Uterus (tissue), 3 donors: ENCODE measurements at regions not wholly inside any gene's neighbourhood (a gene's known extent, or its start where the extent isn't known, plus 50 kb on each side); places are given as distances from the start of the nearest gene placed in this dataset.

Experiments
- DNase-seq, 2 donors: peaks; one replicate each; pipeline ENCODE4 v3.0.0-alpha.2; 2019 to 2020
- H3K27ac ChIP-seq, 2 donors: fragments of 200-600 bp; sonication (generic); 1 replicate in 1 of 2; 2 replicates in 1 of 2; pipeline ENCODE4 v1.5.1; 2016 to 2018
- H3K27me3 ChIP-seq, 2 donors: fragments of 200-600 bp; sonication (generic); one replicate each; pipeline ENCODE4 v1.5.1; 2018 to 2019; ENCODE audit warnings: control low read depth in 1 of 2
- H3K36me3 ChIP-seq, 2 donors: fragments of 200-600 bp; sonication (generic); one replicate each; pipeline ENCODE4 v1.5.1; 2019; ENCODE audit warnings: control low read depth in 1 of 2
- H3K4me1 ChIP-seq, 2 donors: fragments of 200-600 bp; sonication (generic); one replicate each; pipeline ENCODE4 v1.5.1; 2018 to 2019; ENCODE audit warnings: control low read depth in 1 of 2
- H3K4me3 ChIP-seq, 2 donors: fragments of 200-600 bp; sonication (generic); 1 replicate in 1 of 2; 2 replicates in 1 of 2; pipeline ENCODE4 v1.5.1; 2018 to 2019; ENCODE audit warnings: mild to moderate bottlenecking in 1 of 2
- H3K9me3 ChIP-seq, 2 donors: fragments of 200-600 bp; sonication (generic); one replicate each; pipeline ENCODE4 v1.5.1; 2019; ENCODE audit warnings: control low read depth in 1 of 2
- POLR2A ChIP-seq, 2 donors: fragments of 450-650 bp; IDR thresholded peaks; one replicate each; pipeline ENCODE4 v1.6.1; 2016; ENCODE audit warnings: antibody characterized with exemption in 2 of 2, mild to moderate bottlenecking in 1 of 2, moderate library complexity in 1 of 2
- intact Hi-C: fragments of 100-400 bp; cut with DNase I; formaldehyde crosslinking; loops from one replicate; pipeline ENCODE4 v1.15.1; 2023; ENCODE audit warnings: low total_unique reads
- TF ChIP-seq, protein P1 (sequence below), 4 experiments: fragments of 200-600 bp in 2 of 4; fragments of 450-650 bp in 2 of 4; sonication (generic) in 2 of 4; IDR thresholded peaks; one replicate each; pipeline ENCODE4 v1.5.1; 2016 to 2019; ENCODE audit warnings: antibody characterized with exemption in 4 of 4, mild to moderate bottlenecking in 2 of 4, moderate library complexity in 1 of 4
- donor health status: DM: yes; HTN: yes; CAD: no.

DNA sequence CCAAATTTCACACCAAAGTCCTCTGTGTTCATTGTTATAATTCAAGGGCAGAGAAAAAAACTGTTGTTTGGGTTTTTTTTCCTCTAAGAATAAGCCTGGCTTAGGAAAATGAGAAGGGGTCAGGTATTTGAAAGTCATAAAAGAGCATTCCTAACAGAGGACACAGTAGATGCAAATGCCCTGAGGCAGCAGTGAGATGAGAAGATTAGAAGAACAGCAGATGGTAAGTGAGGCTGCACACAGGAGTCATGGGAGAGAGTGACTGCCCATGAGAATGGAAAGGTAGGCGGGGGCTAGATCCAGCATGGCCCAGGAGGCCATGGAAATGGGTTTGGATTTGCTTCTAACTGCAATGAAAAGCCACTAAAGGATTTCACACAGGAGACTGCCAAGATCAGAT, 107.5 kb upstream of the RBPJ start:
- Histone ChIP-seq H3K4me3 (no peak overlapping the region), H3K9me3 (no peaks in the 10 kb centered on the region), H3K4me1 (no peaks in the 10 kb centered on the region), H3K27me3 (no peaks in the 10 kb centered on the region), H3K36me3 (no peaks in the 10 kb centered on the region), H3K27ac (no peak overlapping the region)
- DNase-seq = no peak
- intact Hi-C loops = no loop called here
- TF ChIP-seq, protein P1, sequence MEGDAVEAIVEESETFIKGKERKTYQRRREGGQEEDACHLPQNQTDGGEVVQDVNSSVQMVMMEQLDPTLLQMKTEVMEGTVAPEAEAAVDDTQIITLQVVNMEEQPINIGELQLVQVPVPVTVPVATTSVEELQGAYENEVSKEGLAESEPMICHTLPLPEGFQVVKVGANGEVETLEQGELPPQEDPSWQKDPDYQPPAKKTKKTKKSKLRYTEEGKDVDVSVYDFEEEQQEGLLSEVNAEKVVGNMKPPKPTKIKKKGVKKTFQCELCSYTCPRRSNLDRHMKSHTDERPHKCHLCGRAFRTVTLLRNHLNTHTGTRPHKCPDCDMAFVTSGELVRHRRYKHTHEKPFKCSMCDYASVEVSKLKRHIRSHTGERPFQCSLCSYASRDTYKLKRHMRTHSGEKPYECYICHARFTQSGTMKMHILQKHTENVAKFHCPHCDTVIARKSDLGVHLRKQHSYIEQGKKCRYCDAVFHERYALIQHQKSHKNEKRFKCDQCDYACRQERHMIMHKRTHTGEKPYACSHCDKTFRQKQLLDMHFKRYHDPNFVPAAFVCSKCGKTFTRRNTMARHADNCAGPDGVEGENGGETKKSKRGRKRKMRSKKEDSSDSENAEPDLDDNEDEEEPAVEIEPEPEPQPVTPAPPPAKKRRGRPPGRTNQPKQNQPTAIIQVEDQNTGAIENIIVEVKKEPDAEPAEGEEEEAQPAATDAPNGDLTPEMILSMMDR (IDR thresholded peaks at IDR 0.05) = no peak
- TF ChIP-seq POLR2A (IDR thresholded peaks at IDR 0.05) = no peak

DNA sequence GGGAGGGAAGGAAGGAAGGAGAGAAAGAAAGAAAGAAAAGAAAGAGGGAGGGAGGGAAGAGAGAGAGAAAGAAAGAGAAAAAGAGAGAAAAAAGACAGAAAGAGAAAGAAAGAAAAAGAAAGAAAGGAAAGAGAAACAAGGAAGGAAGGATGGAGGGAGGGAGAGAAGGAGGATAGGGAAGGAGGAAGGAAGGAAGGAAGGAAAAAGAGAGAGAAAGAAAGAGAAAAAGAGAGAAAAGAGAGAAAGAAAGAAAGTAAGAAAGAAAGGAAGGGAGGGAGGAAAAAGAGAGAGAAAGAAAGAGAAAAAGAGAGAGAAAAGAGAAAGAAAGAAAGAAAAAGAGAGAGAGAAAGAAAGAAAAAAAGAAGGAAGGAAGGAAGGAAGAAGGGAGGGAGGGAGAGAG, 105.8 kb upstream of the RBPJ start:
- TF ChIP-seq, protein P1 (IDR thresholded peaks at IDR 0.05) = no peak
- no peak for TF ChIP-seq POLR2A (IDR thresholded peaks at IDR 0.05)
- Histone ChIP-seq H3K4me3 (no peak overlapping the region), H3K27me3 (no peaks in the 10 kb centered on the region), H3K4me1 (no peaks in the 10 kb centered on the region), H3K27ac (no peak overlapping the region), H3K9me3 (no peaks in the 10 kb centered on the region), H3K36me3 (no peaks in the 10 kb centered on the region)
- intact Hi-C loops = no loop called here
- DNase-seq = no peak

GRCh38 chr4:26215725-26216124, 105.1 kb upstream of the RBPJ start:
- Histone ChIP-seq H3K27ac (no peak overlapping the region), H3K27me3 (no peaks in the 10 kb centered on the region), H3K9me3 (no peaks in the 10 kb centered on the region), H3K36me3 (no peaks in the 10 kb centered on the region), H3K4me3 (no peak overlapping the region), H3K4me1 (no peaks in the 10 kb centered on the region)
- DNase-seq = no peak
- TF ChIP-seq POLR2A (IDR thresholded peaks at IDR 0.05) = no peak
- TF ChIP-seq, protein P1 (IDR thresholded peaks at IDR 0.05) = no peak
- intact Hi-C loops = no loop called here

DNA sequence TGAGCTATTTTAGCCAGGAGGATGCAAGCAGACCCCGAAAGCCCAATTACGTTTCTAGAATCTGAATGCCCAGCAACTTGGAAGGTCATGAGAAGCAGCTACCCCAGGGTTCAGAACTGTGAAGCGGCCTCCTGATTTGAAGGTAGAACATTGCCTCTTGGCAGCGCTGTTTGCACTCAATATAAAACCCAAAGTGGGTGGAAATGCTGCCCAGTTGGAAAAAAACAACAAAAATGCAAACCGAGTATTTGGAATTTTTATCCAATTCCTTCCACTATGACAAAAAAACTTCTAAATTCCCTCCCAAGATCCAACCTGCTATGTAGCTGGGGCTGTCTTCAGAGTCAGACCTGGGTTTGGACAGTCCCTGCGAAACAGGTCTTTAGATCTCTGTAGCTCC, 103.3 kb upstream of the RBPJ start:
- no peak for DNase-seq
- Histone ChIP-seq H3K4me3 (no peak overlapping the region), H3K27me3 (no peaks in the 10 kb centered on the region), H3K4me1 (no peaks in the 10 kb centered on the region), H3K27ac (no peak overlapping the region), H3K36me3 (no peaks in the 10 kb centered on the region), H3K9me3 (no peaks in the 10 kb centered on the region)
- TF ChIP-seq, protein P1 (IDR thresholded peaks at IDR 0.05) = no peak
- TF ChIP-seq POLR2A (IDR thresholded peaks at IDR 0.05) = no peak
- intact Hi-C loops = no loop called here

DNA sequence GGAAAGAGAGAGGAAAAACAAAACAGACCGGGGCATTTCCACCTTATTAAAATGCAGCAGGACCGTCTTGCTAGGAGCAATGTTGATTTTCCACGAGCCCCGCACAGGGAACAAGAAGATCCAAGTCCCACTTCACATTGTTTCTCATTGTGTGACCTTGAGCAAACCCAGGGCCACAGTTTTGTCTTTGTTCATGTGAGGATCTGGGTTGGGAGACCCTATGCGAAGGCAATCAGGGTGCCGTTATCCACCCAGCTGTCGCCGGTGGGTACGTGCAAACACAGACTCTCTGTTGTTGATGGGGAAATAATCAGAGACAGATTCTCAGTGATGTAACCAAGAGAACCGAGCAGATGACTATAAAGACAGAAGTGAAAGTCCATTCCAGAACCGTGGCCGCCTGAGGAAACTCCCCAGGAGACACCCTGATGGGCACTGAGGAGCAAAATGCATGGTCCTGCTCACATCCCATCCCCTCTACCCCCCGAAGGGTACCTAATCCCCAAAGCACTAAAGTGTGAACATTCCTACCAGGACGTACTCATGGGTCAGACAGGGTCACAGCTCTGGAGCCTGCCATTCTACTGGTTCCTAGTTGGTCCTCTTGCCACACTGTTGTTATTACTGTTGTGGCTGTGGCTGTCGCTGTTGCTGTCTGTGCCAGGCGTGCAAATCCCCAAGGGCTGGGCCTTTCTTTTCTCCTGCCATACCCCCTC, 102.7 kb upstream of the RBPJ start:
- Histone ChIP-seq H3K36me3 (no peaks in the 10 kb centered on the region), H3K4me1 (no peaks in the 10 kb centered on the region), H3K27me3 (no peaks in the 10 kb centered on the region), H3K27ac (no peak overlapping the region), H3K4me3 (no peak overlapping the region), H3K9me3 (no peaks in the 10 kb centered on the region)
- DNase-seq = no peak
- TF ChIP-seq POLR2A (IDR thresholded peaks at IDR 0.05) = no peak
- TF ChIP-seq, protein P1 (IDR thresholded peaks at IDR 0.05) = no peak
- intact Hi-C loops = no loop called here
